ENCODE measurements at regions not wholly inside any gene's neighbourhood (a gene's known extent, or its start where the extent isn't known, plus 50 kb on each side); places are given as distances from the start of the nearest gene placed in this dataset.
"Not testable (repeated sequence)": the region's sequence is repeated elsewhere in the genome, so short reads cannot be mapped to it uniquely, and the experiment has no call there.

- no peak for DNase-seq
Observed at GRCh38 chr10:78658645-78659597, 409.8 kb upstream of the ZMIZ1 start.

GRCh38 chr10:78659598-78659967, 409.2 kb upstream of the ZMIZ1 start:
- DNase-seq = no peak

- DNase-seq = no peak
Observed at GRCh38 chr10:78660446-78661106, 408.2 kb upstream of the ZMIZ1 start.

GRCh38 chr10:78663721-78664120, 405.0 kb upstream of the ZMIZ1 start:
- no peak for DNase-seq

GRCh38 chr10:78664929-78665553, 403.7 kb upstream of the ZMIZ1 start:
- no peak for DNase-seq

GRCh38 chr10:78672918-78673317, 395.8 kb upstream of the ZMIZ1 start:
- DNase-seq = no peak

GRCh38 chr10:78681141-78681540, 387.6 kb upstream of the ZMIZ1 start:
- not testable (repeated sequence) for DNase-seq

GRCh38 chr10:78681986-78682385, 386.8 kb upstream of the ZMIZ1 start:
- DNase-seq = not testable (repeated sequence)

- no peak for DNase-seq
Observed at GRCh38 chr10:78684947-78685346, 383.8 kb upstream of the ZMIZ1 start.

GRCh38 chr10:78685466-78686103, 383.2 kb upstream of the ZMIZ1 start:
- no peak for DNase-seq

- no peak for DNase-seq
Observed at GRCh38 chr10:78686444-78687060, 382.2 kb upstream of the ZMIZ1 start.

- DNase-seq = no peak
Observed at GRCh38 chr10:78687626-78688025, 381.1 kb upstream of the ZMIZ1 start.

- DNase-seq = peak in 1 of 2 donors; percentile 50
Observed at GRCh38 chr10:78688230-78688900, 380.4 kb upstream of the ZMIZ1 start.

GRCh38 chr10:78688901-78689583, 379.7 kb upstream of the ZMIZ1 start:
- peak; percentile 50 to 64 for DNase-seq

GRCh38 chr10:78689584-78689935, 379.2 kb upstream of the ZMIZ1 start:
- no peak for DNase-seq

- DNase-seq = no peak
Observed at GRCh38 chr10:78690354-78691111, 378.2 kb upstream of the ZMIZ1 start.

GRCh38 chr10:78691301-78692030, 377.3 kb upstream of the ZMIZ1 start:
- no peak for DNase-seq

GRCh38 chr10:78692071-78692470, 376.7 kb upstream of the ZMIZ1 start:
- no peak for DNase-seq

- no peak for DNase-seq
Observed at GRCh38 chr10:78695846-78696245, 372.9 kb upstream of the ZMIZ1 start.

- DNase-seq = no peak
Observed at GRCh38 chr10:78696791-78697395, 371.9 kb upstream of the ZMIZ1 start.
